ENCODE measurements at regions not wholly inside any gene's neighbourhood (a gene's known extent, or its start where the extent isn't known, plus 50 kb on each side); places are given as distances from the start of the nearest gene placed in this dataset.
"Not testable (repeated sequence)": the region's sequence is repeated elsewhere in the genome, so short reads cannot be mapped to it uniquely, and the experiment has no call there.

DNA sequence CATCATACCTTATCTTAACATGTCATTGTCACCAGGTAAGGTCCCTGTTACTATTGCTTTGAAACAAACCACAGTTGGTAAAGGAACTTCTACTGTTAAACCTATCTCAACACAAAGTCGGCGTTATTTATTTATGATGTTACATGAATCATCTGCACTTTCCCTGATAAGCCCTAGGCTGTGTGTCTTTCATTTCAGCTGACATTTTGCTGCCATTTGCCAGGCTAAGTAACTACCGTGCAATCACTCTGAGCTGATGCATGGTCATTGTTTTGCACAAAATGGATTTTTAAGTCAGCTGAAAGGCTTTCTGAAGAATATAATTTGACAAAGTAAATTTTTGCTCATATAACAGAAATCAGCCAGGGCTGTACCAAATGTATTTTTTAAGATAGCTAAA is 546.5 kb downstream of the ZNF608 start:
- DNase-seq (ENCODE audit: low read depth in 3 of 3, low spot score in 1 of 3), result no peak

- DNase-seq (ENCODE audit: low read depth in 3 of 3, low spot score in 1 of 3), result no peak
These were observed 551.0 kb downstream of the ZNF608 start for GRCh38 chr5:124195411-124195810.

DNA sequence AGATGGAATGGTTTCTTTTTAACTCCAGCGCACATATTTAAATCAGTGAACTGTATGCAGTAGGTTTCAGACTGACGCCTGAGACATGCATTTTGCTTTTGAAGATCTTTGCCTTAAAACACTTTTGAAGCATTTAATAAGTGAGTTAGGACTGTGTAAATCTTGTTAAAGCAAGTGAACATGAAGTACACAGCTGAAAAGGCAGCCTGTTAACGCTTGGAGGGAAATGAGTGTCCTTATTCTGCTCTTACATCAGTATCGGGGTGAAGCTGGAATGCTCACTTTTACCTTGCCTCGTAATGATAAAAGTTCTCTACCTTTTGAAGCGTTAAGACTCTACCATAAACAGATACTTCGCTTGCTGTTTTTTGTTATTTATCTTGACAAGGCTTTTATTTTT is 552.2 kb downstream of the ZNF608 start:
- DNase-seq (ENCODE audit: low read depth in 3 of 3, low spot score in 1 of 3), result no peak

- DNase-seq (ENCODE audit: low read depth in 3 of 3, low spot score in 1 of 3), result no peak
These were observed 553.1 kb downstream of the ZNF608 start for GRCh38 chr5:124193371-124193789.

DNA sequence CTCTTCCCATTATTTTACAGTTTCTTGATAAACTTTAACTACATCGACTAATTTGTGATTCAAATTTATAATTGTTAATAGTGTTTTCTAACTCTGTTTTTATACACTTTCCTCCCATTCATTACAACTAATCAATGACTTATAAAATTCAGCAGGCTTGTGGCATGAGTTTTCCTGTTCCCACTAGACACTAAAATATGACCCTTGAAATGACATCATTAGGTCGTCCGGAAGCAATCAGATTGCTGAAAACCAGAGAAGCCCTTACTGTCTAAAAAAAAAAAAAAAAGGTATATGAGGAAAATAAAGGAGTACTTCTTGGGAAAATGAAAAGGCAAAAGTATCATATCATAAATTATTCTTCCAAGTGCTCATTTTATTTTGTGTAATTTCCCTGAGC is 553.7 kb downstream of the ZNF608 start:
- no peak for DNase-seq (ENCODE audit: low read depth in 3 of 3, low spot score in 1 of 3)

DNA sequence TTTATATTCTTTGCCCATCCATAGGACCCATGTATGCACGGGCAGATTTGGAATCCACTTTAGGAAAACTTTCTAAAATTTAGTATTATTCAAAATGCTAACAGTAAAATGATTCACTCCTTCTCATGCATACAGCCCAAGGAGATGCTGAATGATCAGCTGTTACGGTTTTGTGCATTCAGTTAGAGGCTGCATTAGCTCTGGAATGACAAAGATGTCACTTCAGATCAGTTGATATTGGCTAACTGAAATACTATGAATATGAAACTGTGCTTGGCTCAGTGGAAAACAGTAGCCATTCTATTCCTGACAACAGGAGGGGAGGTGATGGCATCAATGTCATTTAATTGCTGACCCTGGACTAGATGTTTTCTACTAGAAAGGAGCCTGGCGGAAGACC is 560.7 kb downstream of the ZNF608 start:
- no peak for DNase-seq (ENCODE audit: low read depth in 3 of 3, low spot score in 1 of 3)

GRCh38 chr5:124182133-124182532 is 564.3 kb downstream of the ZNF608 start:
- no peak for DNase-seq (ENCODE audit: low read depth in 3 of 3, low spot score in 1 of 3)

- DNase-seq (ENCODE audit: low read depth in 3 of 3, low spot score in 1 of 3), result no peak
These were observed 565.5 kb downstream of the ZNF608 start for GRCh38 chr5:124180875-124181461.

- DNase-seq (ENCODE audit: low read depth in 3 of 3, low spot score in 1 of 3), result no peak
These were observed 566.1 kb downstream of the ZNF608 start for GRCh38 chr5:124180299-124180874.

- no peak for DNase-seq (ENCODE audit: low read depth in 3 of 3, low spot score in 1 of 3)
These were observed 566.6 kb downstream of the ZNF608 start for GRCh38 chr5:124179819-124180218.

GRCh38 chr5:124178050-124178449 is 568.4 kb downstream of the ZNF608 start:
- DNase-seq (ENCODE audit: low read depth in 3 of 3, low spot score in 1 of 3), result no peak

GRCh38 chr5:124176692-124177091 is 569.7 kb downstream of the ZNF608 start:
- DNase-seq (ENCODE audit: low read depth in 3 of 3, low spot score in 1 of 3), result no peak

- DNase-seq (ENCODE audit: low read depth in 3 of 3, low spot score in 1 of 3), result no peak
These were observed 573.1 kb downstream of the ZNF608 start for GRCh38 chr5:124173386-124173785.

GRCh38 chr5:124172389-124173003 is 573.9 kb downstream of the ZNF608 start:
- no peak for DNase-seq (ENCODE audit: low read depth in 3 of 3, low spot score in 1 of 3)

DNA sequence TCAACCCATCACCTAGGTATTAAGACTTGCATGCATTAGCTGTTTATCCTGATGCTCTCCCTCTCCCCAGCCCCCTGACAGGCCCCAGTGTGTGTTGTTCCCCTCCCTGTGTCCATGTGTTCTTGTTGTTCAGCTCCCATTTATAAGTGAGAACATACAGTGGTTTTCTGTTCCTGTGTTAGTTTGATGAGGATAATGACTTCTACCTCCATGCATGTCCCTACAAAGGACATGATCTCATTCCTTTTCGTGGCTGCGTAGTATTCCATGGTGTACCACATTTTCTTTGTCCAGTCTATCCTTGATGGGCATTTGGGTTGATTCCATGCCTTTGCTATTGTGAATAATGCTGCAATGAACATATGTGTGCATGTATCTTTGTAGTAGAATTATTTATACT is 578.3 kb downstream of the ZNF608 start:
- not testable (repeated sequence) for DNase-seq (ENCODE audit: low read depth in 3 of 3, low spot score in 1 of 3)

DNA sequence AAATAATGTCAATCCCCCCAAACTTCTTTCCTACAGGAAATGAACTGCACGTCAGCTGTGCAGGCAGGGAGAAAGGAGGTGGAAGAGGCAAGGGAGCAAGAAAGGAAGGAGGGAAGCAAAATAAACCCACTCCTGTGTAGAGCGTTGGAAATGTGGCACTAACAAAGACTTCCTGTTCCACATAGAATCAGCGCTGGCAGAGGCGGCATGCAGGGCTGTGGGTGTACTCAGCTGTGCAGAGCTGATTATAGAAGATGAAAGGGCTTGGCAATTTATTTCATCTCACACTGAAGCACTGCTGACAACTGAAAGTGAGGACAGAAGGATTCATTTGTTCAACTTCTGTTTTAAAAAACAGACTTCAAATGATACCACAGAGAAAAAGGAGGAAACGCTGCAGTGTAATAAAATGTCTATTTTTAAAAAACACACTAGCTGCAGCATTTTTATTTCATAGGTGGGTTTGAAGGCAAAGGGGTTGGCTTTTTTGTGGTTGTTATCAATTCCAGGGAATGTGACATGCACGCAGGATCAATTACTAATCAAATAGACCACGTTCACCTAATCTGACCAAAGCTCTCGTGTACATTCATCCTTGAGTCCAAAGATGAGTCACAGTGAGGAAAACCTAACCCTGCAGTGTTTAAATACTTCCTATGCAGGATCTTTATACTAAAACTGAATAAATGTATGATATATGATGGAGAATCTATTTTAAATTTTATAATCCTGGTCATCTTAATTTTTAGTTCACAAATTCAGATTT is 583.5 kb downstream of the ZNF608 start:
- no peak for DNase-seq (ENCODE audit: low read depth in 3 of 3, low spot score in 1 of 3)

DNA sequence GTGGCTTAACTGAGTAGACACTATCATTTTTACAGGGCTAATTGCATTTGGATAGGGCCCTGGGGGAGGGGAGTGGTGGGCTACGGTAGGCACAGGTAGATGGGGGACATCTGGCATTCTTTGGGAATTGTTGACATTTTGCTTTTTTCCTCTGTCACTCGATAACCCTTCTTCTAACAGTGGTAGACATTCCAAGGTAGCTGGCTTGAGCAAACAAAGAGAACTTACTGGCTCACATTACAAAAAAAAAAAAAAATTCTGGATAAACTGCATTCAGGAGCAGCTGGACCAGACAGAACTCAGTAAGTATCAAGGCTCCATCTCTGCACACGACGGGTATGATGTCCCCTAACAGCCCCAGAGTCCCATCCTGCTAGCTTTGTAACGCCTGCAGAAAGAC is 585.2 kb downstream of the ZNF608 start:
- no peak for DNase-seq (ENCODE audit: low read depth in 3 of 3, low spot score in 1 of 3)

DNA sequence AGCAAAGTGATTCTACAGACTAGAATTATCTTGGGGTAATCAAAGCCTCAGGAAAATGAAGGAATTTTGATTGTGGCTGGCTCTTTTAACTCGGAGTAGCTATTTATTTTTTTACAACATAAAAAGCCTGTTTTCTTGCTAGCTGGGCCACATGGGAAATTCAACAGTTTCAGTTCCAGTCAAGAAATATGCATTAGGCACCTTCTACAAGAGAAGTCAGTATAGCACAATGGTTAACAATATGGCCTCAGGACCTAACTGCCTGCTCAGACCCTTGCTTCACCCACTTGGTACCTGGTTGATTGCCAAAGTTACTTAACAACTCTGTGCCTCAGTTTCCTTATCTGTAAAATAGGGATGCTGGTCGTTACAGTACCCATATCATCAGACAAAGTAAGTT is 586.2 kb downstream of the ZNF608 start:
- DNase-seq (ENCODE audit: low read depth in 3 of 3, low spot score in 1 of 3), result no peak

- no peak for DNase-seq (ENCODE audit: low read depth in 3 of 3, low spot score in 1 of 3)
These were observed 589.1 kb downstream of the ZNF608 start for GRCh38 chr5:124157320-124157719.

DNA sequence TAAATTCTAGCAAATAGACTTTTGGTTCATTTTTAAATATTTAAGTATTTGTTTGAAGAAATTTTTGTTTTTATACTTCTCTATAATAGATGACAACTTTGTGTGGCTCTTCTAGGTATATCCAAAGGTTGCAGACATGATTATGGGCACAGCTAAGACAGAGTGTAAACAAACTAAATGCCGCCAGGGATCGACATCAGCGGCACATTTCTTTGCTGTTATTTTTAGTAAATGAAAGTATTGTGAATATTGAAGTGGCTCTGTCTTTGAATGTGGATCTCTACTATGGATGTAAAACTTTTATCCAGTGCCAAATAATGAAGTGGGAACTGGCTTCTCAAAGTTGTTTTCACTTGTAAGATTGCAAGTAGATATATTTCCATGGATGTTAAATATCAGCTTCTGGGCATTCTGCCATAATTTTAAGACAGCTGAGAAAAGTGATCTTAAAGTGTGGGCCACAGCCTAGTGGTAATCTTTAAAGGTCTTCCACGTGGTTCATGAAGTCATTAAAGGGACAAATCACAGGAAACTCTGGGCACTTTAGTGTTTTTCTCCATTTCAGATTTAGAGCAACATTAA is 589.9 kb downstream of the ZNF608 start:
- DNase-seq (ENCODE audit: low read depth in 3 of 3, low spot score in 1 of 3), result no peak

GRCh38 chr5:124154714-124155113 is 591.7 kb downstream of the ZNF608 start:
- no peak for DNase-seq (ENCODE audit: low read depth in 3 of 3, low spot score in 1 of 3)

GRCh38 chr5:124153588-124153987 is 592.9 kb downstream of the ZNF608 start:
- no peak for DNase-seq (ENCODE audit: low read depth in 3 of 3, low spot score in 1 of 3)

Measured in stimulated activated CD4-positive, alpha-beta T cell treated with anti-CD3 and anti-CD28 coated beads, TNF-alpha, amount 100 ng/mL, for 1 hour (primary cell).